DND-41 (cell line): ENCODE measurements at regions not wholly inside any gene's neighbourhood (a gene's known extent, or its start where the extent isn't known, plus 50 kb on each side); places are given as distances from the start of the nearest gene placed in this dataset.

Experiments used
- EZH2 ChIP-seq: IDR thresholded peaks from 3 replicates; pipeline ENCODE4 v1.6.1; 2012; ENCODE audit warnings: borderline replicate concordance, low read depth, mild to moderate bottlenecking, moderate library complexity, low read length, inconsistent platforms; ENCODE audit not compliant: severe bottlenecking
- TF ChIP-seq, protein P1 (sequence below): IDR thresholded peaks from 2 replicates; pipeline ENCODE4 v1.5.1; 2012; ENCODE audit warnings: borderline replicate concordance, low read length, moderate library complexity, mild to moderate bottlenecking; ENCODE audit not compliant: poor library complexity, severe bottlenecking; ENCODE audit errors: extremely low read depth

DNA sequence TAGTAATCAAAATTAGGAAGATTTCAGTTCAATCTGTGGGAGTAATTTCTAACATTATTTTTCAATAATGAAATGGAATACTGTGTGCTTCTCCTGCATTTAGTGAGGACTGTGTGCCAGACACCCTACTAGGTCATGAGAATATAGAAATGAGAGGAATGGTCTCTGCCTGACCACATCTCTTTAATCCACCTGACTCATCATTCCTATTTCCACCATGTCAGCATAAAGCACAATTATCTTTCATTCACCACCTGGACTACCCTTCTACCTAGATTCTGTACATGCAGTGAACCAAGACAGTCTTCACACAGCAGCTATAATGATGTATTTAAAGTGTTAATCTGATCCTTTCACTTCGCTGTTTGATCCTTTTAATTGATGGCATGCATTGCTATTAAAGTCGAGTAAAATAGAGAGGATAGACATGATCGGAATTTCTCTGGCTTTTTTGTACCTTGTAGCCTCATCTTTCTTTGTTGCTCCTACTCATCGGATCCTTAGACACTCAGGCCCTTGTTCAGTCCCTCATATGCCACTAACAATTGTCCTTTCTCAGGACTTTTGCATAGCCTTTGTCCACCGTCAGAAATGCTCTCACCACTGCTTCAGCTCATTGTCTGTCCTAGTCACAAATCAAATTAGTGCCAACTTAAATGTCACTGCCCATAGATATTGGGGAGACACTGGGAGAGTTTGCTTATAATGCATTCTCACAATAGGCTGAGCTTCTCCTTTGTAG is 1037.1 kb downstream of the REEP3 start:
- TF ChIP-seq, protein P1, sequence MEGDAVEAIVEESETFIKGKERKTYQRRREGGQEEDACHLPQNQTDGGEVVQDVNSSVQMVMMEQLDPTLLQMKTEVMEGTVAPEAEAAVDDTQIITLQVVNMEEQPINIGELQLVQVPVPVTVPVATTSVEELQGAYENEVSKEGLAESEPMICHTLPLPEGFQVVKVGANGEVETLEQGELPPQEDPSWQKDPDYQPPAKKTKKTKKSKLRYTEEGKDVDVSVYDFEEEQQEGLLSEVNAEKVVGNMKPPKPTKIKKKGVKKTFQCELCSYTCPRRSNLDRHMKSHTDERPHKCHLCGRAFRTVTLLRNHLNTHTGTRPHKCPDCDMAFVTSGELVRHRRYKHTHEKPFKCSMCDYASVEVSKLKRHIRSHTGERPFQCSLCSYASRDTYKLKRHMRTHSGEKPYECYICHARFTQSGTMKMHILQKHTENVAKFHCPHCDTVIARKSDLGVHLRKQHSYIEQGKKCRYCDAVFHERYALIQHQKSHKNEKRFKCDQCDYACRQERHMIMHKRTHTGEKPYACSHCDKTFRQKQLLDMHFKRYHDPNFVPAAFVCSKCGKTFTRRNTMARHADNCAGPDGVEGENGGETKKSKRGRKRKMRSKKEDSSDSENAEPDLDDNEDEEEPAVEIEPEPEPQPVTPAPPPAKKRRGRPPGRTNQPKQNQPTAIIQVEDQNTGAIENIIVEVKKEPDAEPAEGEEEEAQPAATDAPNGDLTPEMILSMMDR, result no peak
- no peak for TF ChIP-seq EZH2
